ENCODE measurements at regions not wholly inside any gene's neighbourhood (a gene's known extent, or its start where the extent isn't known, plus 50 kb on each side); places are given as distances from the start of the nearest gene placed in this dataset.
"Not testable (repeated sequence)": the region's sequence is repeated elsewhere in the genome, so short reads cannot be mapped to it uniquely, and the experiment has no call there.

DNA sequence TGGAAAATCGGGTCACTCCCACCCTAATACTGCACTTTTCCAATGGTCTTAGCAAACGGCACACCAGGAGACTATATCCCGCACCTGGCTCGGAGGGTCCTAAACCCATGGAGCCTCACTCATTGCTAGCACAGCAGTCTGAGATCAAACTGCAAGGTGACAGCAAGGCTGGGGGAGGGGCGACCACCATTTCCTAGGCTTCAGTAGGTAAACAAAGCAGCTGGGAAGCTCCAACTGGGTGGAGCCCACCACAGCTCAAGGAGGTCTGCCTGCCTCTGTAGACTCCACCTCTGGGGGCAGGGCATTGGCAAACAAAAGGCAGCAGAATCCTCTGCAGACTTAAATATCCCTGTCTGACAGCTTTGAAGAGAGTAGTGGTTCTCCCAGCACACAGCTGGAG lies 109.0 kb upstream of the DEFB108B start:
- not testable (repeated sequence) for DNase-seq

DNA sequence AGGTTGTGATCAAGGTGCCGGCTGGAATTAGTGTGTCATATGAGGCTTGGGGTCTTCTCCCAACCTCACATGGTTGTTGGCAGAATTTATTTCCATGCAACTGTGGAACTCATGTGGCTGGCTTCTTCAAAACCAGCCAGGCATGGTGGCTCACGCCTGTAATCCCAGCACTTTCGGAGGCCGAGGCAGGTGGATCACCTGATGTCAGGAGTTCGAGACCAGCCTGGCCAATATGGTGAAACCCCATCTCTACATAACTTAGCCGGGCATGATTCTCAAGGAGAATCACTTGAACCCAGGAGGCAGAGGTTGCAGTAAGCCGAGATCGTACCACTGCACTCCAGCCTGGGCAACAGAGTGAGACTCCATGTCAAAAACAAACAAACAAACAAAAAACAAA lies 102.3 kb upstream of the DEFB108B start:
- DNase-seq: not testable (repeated sequence)

- not testable (repeated sequence) for DNase-seq
These were observed 98.6 kb upstream of the DEFB108B start for GRCh38 chr11:71734368-71734767.

GRCh38 chr11:71738317-71738716 lies 94.7 kb upstream of the DEFB108B start:
- DNase-seq: not testable (repeated sequence)

DNA sequence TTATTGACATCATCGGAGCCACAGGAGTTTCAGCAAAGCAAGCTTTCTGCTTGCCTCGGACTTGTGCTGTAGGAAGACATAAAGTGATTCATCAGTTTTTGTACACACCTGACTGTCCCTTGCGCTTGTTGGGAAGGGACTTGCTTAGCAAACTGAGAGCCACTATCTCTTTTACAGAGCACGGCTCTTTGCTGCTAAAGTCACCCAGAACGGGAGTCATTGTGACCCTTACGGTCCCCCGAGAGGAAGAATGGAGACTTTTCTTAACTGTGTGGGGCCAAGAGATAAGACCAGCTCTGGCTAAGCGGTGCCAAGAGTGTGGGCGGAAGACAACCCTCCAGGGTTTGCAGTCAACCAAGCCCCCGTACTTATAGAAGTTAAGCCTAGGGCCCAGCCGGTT lies 89.6 kb upstream of the DEFB108B start:
- not testable (repeated sequence) for DNase-seq

GRCh38 chr11:71745656-71746055 lies 87.3 kb upstream of the DEFB108B start:
- DNase-seq: not testable (repeated sequence)

DNA sequence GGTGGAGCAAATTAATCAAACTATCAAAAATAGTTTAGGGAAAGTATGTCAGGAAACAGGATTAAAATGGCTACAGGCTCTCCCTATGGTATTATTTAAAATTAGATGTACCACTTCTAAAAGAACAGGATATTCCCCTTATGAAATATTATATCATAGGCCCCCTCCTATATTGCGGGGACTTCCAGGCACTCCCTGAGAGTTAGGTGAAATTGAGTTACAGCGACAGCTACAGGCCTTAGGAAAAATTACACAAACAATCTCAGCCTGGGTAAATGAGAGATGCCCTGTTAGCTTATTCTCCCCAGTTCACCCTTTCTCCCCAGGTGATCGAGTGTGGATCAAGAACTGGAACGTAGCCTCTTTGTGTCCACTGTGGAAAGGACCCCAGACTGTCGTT lies 86.7 kb upstream of the DEFB108B start:
- DNase-seq: not testable (repeated sequence)

DNA sequence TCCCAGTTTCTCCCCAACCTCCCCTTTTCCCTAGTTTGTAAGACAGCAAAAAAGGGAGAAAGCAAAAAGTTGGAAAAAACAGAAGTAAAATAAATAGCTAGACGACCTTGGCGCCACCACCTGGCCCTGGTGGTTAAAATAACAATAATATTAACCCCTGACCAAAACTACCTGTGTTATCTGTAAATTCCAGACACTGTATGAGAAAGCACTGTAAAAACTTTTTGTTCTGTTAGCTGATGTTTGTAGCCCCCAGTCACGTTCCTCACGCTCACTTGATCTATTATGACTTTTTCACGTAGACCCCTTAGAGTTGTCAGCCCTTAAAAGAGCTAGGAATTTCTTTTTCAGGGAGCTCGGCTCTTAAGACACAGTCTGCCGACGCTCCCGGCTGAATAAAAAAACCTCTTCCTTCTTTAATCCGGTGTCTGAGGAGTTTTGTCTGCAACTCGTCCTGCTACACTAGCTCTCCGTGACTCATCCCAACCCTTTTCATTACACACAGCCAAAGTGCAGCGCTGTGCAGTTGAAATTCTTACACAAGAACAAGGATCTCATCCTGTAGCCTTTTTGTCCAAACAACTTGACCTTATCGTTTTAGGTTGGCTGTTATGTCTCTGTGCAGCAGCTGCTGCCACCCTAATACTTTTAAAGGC lies 83.9 kb upstream of the DEFB108B start:
- not testable (repeated sequence) for DNase-seq

DNA sequence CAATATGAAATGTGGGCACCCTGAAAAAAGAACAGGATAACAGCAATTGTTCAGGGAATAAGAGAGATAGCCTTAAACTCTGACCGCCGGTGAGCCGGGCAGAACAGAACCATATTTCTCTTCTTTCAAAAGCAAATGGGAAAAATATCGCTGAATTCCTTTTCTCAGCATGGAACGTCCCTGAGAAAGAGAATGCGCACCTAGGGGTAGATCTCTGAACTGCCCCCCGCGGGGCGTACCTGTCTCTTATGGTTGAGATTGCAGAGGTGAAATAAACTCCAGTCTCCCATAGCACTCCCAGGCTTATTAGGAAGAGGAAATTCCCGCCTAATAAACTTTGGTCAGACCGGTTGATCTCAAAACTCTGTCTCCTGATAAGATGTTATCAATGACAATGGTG lies 82.1 kb upstream of the DEFB108B start:
- not testable (repeated sequence) for DNase-seq

DNA sequence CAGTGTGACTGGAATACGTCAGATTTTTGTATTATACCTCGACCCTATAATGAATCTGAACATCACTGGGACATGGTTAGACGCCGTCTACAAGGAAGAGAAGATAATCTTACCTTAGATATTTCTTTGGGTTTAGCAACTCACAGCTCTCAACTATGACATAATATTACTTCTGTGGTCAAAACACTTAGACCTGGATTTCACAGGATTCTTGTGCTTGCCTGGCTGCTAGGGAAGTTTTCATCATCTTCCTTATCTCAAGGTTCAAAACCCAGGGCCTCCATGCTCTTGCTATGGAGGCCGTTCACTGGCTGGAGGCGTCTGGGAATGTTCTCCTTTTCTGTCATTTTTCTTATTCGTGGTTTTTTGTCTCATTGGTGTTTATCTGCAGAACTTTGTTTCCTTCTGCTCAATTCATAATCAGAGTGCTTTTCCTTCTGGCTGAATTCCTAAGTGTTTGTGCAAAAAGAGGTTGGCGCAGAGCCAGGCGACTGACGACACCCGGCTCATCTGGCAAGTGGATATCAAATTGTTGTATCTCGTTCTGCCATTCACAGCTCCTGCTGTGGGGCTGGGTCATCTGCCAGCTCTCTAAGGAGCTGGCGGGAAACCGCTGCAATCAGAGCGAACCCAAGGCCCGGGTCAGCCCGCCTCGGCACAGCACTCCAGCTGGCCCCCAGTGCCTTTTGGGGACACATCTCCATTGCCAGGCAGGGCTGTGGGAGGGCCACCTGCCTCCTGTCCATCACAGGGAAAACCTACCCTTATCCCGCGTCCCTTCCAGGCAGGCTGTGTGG lies 68.1 kb upstream of the DEFB108B start:
- DNase-seq: peak; percentile 36

DNA sequence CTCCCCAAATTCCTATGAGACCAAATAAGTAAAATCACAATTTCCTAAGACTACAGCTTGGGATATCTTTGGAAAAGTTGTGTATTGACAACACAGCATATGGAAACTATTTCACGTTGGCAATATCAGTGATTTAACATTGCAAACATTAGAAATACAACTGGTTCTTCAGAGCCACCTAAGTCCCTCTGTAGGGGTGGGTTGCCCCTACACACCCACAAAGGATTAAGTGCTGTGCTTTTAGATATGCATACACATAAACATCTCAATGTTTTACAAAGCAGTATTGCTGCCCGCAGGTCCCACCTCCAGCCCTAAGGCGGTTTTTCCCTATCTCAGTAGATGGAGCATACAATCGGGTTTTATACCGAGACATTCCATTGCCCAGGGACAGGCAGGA lies 66.0 kb upstream of the DEFB108B start:
- DNase-seq: not testable (repeated sequence)

DNA sequence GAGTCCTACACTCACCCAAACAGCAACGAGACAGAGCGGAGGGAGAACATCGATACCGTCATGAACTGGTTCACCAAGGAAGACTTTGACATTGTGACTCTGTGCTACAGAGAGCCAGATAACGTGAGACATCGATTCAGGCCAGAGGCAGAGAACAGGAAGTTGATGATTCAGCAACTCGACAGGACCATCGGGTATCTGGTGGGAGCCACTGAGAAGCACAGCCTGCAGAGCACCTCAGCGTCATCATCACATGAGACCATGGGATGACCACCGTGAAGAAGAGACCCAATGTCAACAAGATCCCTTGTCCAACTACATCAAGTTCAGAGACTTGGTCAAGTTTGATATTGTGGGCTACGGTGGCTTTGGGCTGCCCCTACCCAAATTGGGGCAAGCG lies 60.8 kb upstream of the DEFB108B start:
- not testable (repeated sequence) for DNase-seq

- DNase-seq: no peak
These were observed 58.3 kb upstream of the DEFB108B start for GRCh38 chr11:71774603-71775222.

- not testable (repeated sequence) for DNase-seq
These were observed 52.9 kb upstream of the DEFB108B start for GRCh38 chr11:71780116-71780515.

DNA sequence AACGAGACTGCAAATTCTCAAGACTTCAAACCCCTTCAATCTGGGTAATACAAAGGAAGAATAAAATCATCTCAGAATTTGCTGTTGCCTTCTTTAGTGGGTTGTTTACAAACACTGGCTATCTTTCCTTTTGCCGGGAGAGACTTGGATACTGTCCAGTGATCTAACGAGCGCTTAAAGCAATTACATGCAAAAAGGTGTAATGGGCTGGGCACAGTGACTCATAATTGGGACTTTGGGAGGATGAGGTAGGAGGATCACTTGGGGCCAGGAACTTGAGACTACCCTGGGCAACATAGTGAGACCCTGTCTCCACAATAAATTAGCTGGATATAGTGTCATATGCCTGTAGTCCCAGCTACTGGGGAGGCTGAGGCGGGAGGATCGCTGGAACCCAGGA lies 52.2 kb upstream of the DEFB108B start:
- not testable (repeated sequence) for DNase-seq

GRCh38 chr11:71781491-71781890 lies 51.5 kb upstream of the DEFB108B start:
- DNase-seq: not testable (repeated sequence)

DNA sequence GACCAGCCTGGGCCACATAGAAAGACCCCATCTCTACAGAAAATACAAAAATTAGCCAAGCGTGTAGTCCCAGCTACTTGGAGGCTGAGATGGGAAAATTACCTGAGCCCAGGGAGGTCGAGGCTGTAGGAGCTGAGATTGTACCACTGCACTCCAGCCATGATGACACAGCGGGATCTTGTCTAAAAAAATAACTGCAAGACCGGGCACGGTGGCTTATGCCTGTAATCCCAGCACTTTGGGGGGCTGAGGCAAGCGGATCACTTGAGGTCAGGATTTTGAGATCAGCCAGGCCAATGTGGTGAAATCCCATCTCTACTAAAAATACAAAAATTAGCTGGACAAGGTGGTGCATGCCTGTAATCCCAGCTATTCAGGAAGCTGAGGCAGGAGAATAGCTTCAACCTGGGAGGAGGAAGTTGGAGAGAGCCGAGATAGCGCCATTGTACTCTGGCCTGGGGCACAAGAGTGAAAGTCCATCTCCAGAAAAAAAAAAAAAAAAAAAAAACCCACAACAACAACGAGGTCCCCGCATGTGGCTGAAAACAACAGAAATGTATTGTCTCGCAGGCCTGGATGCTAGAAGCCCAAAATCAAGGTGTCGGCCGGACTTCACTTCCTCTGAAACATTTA lies 50.7 kb upstream of the DEFB108B start:
- not testable (repeated sequence) for DNase-seq

GRCh38 chr11:71783191-71783590 lies 49.8 kb upstream of the DEFB108B start:
- not testable (repeated sequence) for DNase-seq
